ENCODE measurements at regions not wholly inside any gene's neighbourhood (a gene's known extent, or its start where the extent isn't known, plus 50 kb on each side); places are given as distances from the start of the nearest gene placed in this dataset.
A peak's percentile ranks its signal among the peaks of the same experiment; 100 is the strongest.

DNA sequence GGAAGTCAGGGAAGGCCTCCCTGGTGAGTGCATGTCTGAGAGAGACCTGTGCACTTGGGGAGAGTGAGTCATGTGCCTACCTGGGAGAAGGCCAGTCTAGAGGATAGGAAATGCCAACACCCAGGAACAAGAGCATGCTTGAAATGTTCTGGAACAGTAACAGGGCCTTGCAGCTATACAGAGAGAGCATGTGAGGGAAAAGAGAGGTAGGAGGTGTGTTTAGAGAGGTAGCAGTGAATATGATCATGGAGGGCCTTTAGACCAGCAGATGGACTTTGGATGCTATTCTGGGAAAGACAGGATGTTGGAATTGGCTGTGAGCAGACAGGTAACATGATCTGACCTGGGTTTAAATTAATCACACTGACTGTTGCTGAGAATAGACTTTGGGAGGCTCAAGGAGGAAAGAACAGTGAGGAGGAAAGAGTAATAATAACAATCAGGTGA lies 1143.6 kb downstream of the FLRT2 start (continued):
- TF ChIP-seq ETS1 (IDR thresholded peaks at IDR 0.05) (no peak), EZH2 (IDR thresholded peaks at IDR 0.05; ENCODE audit: low read depth, unreplicated experiment) (no peak), JUNB (IDR thresholded peaks at IDR 0.05; ENCODE audit: unreplicated experiment) (no peak), POLR2AphosphoS5 (IDR thresholded peaks at IDR 0.05; ENCODE audit: low read depth) (no peak), EZH2phosphoT487 (IDR thresholded peaks at IDR 0.05; ENCODE audit: unreplicated experiment) (no peak), ZNF114 (CRISPR knock-in tag; IDR thresholded peaks at IDR 0.05) (no peak)
- TF ChIP-seq, protein P1, sequence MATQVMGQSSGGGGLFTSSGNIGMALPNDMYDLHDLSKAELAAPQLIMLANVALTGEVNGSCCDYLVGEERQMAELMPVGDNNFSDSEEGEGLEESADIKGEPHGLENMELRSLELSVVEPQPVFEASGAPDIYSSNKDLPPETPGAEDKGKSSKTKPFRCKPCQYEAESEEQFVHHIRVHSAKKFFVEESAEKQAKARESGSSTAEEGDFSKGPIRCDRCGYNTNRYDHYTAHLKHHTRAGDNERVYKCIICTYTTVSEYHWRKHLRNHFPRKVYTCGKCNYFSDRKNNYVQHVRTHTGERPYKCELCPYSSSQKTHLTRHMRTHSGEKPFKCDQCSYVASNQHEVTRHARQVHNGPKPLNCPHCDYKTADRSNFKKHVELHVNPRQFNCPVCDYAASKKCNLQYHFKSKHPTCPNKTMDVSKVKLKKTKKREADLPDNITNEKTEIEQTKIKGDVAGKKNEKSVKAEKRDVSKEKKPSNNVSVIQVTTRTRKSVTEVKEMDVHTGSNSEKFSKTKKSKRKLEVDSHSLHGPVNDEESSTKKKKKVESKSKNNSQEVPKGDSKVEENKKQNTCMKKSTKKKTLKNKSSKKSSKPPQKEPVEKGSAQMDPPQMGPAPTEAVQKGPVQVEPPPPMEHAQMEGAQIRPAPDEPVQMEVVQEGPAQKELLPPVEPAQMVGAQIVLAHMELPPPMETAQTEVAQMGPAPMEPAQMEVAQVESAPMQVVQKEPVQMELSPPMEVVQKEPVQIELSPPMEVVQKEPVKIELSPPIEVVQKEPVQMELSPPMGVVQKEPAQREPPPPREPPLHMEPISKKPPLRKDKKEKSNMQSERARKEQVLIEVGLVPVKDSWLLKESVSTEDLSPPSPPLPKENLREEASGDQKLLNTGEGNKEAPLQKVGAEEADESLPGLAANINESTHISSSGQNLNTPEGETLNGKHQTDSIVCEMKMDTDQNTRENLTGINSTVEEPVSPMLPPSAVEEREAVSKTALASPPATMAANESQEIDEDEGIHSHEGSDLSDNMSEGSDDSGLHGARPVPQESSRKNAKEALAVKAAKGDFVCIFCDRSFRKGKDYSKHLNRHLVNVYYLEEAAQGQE (IDR thresholded peaks at IDR 0.05; ENCODE audit: unreplicated experiment): no peak

DNA sequence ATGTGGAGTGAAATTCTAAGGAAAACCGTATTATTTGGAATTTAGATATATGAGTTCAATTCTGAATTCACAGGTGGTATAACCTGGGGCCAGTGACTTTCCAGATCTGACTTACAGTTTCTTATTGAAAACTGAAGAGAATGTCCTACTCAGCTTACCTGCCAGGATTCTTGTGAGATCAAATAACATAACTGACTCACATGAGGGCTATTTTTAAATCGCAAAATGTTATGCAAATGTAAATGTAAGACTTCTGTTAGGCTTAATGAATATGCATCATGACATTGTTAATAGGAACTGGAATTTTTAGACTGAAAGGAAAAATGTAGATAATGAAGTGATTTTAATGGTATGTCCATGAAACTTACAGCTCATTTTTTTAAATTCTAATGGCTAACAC lies 1142.1 kb downstream of the FLRT2 start:
- Histone ChIP-seq H4K20me1 (replicated peaks; ENCODE audit: insufficient read depth) (no peaks in the 10 kb centered on the region), H3K9me2 (ENCODE audit: insufficient read depth) (no peaks in the 10 kb centered on the region), H3K27ac (ENCODE audit: low read depth) (no peak overlapping the region), H3K79me2 (replicated peaks; ENCODE audit: insufficient read depth) (no peaks in the 10 kb centered on the region), H3K4me1 (ENCODE audit: insufficient read depth) (no peaks in the 10 kb centered on the region), H3K4me3 (no peak overlapping the region), H3K36me3 (ENCODE audit: insufficient read depth) (no peaks in the 10 kb centered on the region), H2AFZ (no peak overlapping the region), H3K27me3 (ENCODE audit: insufficient read depth) (no peaks in the 10 kb centered on the region), H3F3A (replicated peaks; ENCODE audit: low read depth) (no peaks in the 10 kb centered on the region), H3K4me2 (0 out of 2 replicates have a peak overlapping the region, but pooled peaks have one; percentile 5)
- DNase-seq (ENCODE audit: low spot score) (no peak), ATAC-seq (no peak)
- Mint-ChIP-seq H3K27me3 (ENCODE audit: insufficient read depth, low read depth, poor library complexity) (peaks cover 3% of the 10 kb centered on the region), H3K4me3 (no peak overlapping the region), H3K27ac (no peak overlapping the region), H3K4me1 (peaks cover 9% of the 10 kb centered on the region), H3K36me3 (ENCODE audit: low read depth) (no peaks in the 10 kb centered on the region), H3K9me3 (no peaks in the 10 kb centered on the region)
- TF ChIP-seq NANOG (IDR thresholded peaks at IDR 0.05; ENCODE audit: borderline replicate concordance) (no peak), EZH2 (IDR thresholded peaks at IDR 0.05; ENCODE audit: low read depth, unreplicated experiment) (no peak), ZNF331 (CRISPR knock-in tag; IDR thresholded peaks at IDR 0.05; ENCODE audit: low read depth) (no peak), ZNF114 (CRISPR knock-in tag; IDR thresholded peaks at IDR 0.05) (no peak), STAT1 (IDR thresholded peaks at IDR 0.05; ENCODE audit: unreplicated experiment) (no peak)
- TF ChIP-seq, protein P1 (IDR thresholded peaks at IDR 0.05; ENCODE audit: unreplicated experiment): no peak
- TF ChIP-seq, protein P2, sequence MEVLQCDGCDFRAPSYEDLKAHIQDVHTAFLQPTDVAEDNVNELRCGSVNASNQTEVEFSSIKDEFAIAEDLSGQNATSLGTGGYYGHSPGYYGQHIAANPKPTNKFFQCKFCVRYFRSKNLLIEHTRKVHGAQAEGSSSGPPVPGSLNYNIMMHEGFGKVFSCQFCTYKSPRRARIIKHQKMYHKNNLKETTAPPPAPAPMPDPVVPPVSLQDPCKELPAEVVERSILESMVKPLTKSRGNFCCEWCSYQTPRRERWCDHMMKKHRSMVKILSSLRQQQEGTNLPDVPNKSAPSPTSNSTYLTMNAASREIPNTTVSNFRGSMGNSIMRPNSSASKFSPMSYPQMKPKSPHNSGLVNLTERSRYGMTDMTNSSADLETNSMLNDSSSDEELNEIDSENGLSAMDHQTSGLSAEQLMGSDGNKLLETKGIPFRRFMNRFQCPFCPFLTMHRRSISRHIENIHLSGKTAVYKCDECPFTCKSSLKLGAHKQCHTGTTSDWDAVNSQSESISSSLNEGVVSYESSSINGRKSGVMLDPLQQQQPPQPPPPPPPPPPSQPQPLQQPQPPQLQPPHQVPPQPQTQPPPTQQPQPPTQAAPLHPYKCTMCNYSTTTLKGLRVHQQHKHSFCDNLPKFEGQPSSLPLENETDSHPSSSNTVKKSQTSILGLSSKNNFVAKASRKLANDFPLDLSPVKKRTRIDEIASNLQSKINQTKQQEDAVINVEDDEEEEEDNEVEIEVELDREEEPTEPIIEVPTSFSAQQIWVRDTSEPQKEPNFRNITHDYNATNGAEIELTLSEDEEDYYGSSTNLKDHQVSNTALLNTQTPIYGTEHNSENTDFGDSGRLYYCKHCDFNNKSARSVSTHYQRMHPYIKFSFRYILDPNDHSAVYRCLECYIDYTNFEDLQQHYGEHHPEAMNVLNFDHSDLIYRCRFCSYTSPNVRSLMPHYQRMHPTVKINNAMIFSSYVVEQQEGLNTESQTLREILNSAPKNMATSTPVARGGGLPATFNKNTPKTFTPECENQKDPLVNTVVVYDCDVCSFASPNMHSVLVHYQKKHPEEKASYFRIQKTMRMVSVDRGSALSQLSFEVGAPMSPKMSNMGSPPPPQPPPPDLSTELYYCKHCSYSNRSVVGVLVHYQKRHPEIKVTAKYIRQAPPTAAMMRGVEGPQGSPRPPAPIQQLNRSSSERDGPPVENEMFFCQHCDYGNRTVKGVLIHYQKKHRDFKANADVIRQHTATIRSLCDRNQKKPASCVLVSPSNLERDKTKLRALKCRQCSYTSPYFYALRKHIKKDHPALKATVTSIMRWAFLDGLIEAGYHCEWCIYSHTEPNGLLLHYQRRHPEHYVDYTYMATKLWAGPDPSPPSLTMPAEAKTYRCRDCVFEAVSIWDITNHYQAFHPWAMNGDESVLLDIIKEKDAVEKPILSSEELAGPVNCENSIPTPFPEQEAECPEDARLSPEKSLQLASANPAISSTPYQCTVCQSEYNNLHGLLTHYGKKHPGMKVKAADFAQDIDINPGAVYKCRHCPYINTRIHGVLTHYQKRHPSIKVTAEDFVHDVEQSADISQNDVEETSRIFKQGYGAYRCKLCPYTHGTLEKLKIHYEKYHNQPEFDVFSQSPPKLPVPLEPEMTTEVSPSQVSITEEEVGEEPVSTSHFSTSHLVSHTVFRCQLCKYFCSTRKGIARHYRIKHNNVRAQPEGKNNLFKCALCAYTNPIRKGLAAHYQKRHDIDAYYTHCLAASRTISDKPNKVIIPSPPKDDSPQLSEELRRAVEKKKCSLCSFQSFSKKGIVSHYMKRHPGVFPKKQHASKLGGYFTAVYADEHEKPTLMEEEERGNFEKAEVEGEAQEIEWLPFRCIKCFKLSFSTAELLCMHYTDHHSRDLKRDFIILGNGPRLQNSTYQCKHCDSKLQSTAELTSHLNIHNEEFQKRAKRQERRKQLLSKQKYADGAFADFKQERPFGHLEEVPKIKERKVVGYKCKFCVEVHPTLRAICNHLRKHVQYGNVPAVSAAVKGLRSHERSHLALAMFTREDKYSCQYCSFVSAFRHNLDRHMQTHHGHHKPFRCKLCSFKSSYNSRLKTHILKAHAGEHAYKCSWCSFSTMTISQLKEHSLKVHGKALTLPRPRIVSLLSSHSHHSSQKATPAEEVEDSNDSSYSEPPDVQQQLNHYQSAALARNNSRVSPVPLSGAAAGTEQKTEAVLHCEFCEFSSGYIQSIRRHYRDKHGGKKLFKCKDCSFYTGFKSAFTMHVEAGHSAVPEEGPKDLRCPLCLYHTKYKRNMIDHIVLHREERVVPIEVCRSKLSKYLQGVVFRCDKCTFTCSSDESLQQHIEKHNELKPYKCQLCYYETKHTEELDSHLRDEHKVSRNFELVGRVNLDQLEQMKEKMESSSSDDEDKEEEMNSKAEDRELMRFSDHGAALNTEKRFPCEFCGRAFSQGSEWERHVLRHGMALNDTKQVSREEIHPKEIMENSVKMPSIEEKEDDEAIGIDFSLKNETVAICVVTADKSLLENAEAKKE (CRISPR knock-in tag; IDR thresholded peaks at IDR 0.05): no peak

Measured in GM23338 (cell line).